GM20000 (cell line): ENCODE measurements at regions not wholly inside any gene's neighbourhood (a gene's known extent, or its start where the extent isn't known, plus 50 kb on each side); places are given as distances from the start of the nearest gene placed in this dataset.
"Not testable (repeated sequence)": the region's sequence is repeated elsewhere in the genome, so short reads cannot be mapped to it uniquely, and the experiment has no call there.

Experiments
- DNase-seq: peaks from one replicate; pipeline ENCODE4 v3.0.0; 2012; ENCODE audit warnings: low spot score
- CTCF ChIP-seq: IDR thresholded peaks from 2 replicates; pipeline ENCODE4 v1.5.1; 2012; ENCODE audit warnings: mild to moderate bottlenecking, control low read depth; ENCODE audit errors: extremely low read depth, missing control alignments

GRCh38 chr2:54038835-54039234 lies 68.0 kb upstream of the PSME4 start:
- no peak for DNase-seq
- no peak for TF ChIP-seq CTCF

GRCh38 chr2:54031288-54031687 lies 60.5 kb upstream of the PSME4 start:
- DNase-seq, result not testable (repeated sequence)

- no peak for DNase-seq
- no peak for TF ChIP-seq CTCF
Measured at GRCh38 chr2:54030806-54031205, 60.0 kb upstream of the PSME4 start.

GRCh38 chr2:54030396-54030741 lies 59.6 kb upstream of the PSME4 start:
- no peak for TF ChIP-seq CTCF
- no peak for DNase-seq

GRCh38 chr2:54029721-54030395 lies 59.1 kb upstream of the PSME4 start:
- DNase-seq, result no peak
- TF ChIP-seq CTCF, result no peak

- DNase-seq, result not testable (repeated sequence)
Measured at GRCh38 chr2:54025463-54026075, 54.8 kb upstream of the PSME4 start.

- TF ChIP-seq CTCF, result no peak
- no peak for DNase-seq
Measured at GRCh38 chr2:54024576-54024975, 53.8 kb upstream of the PSME4 start.

GRCh38 chr2:54021702-54022101 lies 50.9 kb upstream of the PSME4 start:
- DNase-seq, result no peak
- TF ChIP-seq CTCF, result no peak
